IMR-90 (cell line): ENCODE measurements at regions not wholly inside any gene's neighbourhood (a gene's known extent, or its start where the extent isn't known, plus 50 kb on each side); places are given as distances from the start of the nearest gene placed in this dataset.

Experiments
- CEBPB ChIP-seq: IDR thresholded peaks from 2 replicates; pipeline ENCODE4 v1.6.1; 2012; ENCODE audit warnings: low read depth, low read length, improper control_type of control experiment
- CHD1 ChIP-seq: IDR thresholded peaks from 2 replicates; pipeline ENCODE4 v1.6.1; 2012; ENCODE audit warnings: low read depth, low read length, improper control_type of control experiment
- FOS ChIP-seq: fragments of 150-350 bp; IDR thresholded peaks from 2 replicates; pipeline ENCODE4 v1.6.1; 2016; ENCODE audit warnings: low read depth, low read length
- POLR2A ChIP-seq: IDR thresholded peaks from 2 replicates; pipeline ENCODE4 v1.6.1; 2012; ENCODE audit warnings: mild to moderate bottlenecking, low read depth, low read length
- RAD21 ChIP-seq: IDR thresholded peaks from 2 replicates; pipeline ENCODE4 v1.6.1; 2012; ENCODE audit warnings: low read length, improper control_type of control experiment
- SMC3 ChIP-seq: fragments of 150-350 bp; IDR thresholded peaks from 2 replicates; pipeline ENCODE4 v1.6.1; 2016; ENCODE audit warnings: low read depth, mild to moderate bottlenecking, antibody characterized with exemption, low read length, moderate library complexity
- USF2 ChIP-seq: fragments of 150-350 bp; IDR thresholded peaks from 2 replicates; pipeline ENCODE4 v1.6.1; 2017; ENCODE audit warnings: mild to moderate bottlenecking, antibody characterized with exemption, low read length, low read depth
- TF ChIP-seq, protein P1 (sequence below): conservative IDR thresholded peaks from 2 replicates; pipeline ENCODE4 v1.5.1; 2012; ENCODE audit warnings: mild to moderate bottlenecking, low read depth, low read length, improper control_type of control experiment

DNA sequence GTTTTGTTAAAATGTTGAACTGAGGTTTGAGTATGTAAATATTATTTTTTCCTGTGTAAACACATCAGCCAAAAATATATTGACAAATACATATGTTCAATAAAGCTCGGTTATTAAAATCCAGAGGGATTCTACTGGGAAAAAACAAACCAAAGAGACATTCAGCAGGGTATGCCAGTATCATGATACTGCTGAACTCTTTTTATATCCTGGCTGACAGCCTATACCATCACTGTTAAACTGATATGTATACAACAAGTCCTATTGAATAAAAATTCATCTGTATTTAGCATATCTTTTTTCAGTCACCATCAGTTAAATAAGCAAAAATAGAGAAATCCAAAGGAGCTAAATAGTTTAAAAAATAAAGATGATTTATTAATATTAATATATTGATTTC lies 71.6 kb upstream of the NEO1 start:
- TF ChIP-seq, protein P1, sequence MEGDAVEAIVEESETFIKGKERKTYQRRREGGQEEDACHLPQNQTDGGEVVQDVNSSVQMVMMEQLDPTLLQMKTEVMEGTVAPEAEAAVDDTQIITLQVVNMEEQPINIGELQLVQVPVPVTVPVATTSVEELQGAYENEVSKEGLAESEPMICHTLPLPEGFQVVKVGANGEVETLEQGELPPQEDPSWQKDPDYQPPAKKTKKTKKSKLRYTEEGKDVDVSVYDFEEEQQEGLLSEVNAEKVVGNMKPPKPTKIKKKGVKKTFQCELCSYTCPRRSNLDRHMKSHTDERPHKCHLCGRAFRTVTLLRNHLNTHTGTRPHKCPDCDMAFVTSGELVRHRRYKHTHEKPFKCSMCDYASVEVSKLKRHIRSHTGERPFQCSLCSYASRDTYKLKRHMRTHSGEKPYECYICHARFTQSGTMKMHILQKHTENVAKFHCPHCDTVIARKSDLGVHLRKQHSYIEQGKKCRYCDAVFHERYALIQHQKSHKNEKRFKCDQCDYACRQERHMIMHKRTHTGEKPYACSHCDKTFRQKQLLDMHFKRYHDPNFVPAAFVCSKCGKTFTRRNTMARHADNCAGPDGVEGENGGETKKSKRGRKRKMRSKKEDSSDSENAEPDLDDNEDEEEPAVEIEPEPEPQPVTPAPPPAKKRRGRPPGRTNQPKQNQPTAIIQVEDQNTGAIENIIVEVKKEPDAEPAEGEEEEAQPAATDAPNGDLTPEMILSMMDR, result no peak
- no peak for TF ChIP-seq FOS
- no peak for TF ChIP-seq POLR2A
- TF ChIP-seq SMC3, result no peak
- TF ChIP-seq CHD1, result no peak
- TF ChIP-seq CEBPB, result no peak
- no peak for TF ChIP-seq RAD21
- TF ChIP-seq USF2, result no peak
